ENCODE measurements at regions not wholly inside any gene's neighbourhood (a gene's known extent, or its start where the extent isn't known, plus 50 kb on each side); places are given as distances from the start of the nearest gene placed in this dataset.
A peak's percentile ranks its signal among the peaks of the same experiment; 100 is the strongest.

GRCh38 chr15:29448320-29448719, 178.7 kb upstream of the NSMCE3 start:
- DNase-seq: no peak
- in situ Hi-C loops (cut with HindIII; ENCODE audit: low pct_ligation_motif_present, low pct_unique_long_range_greater_than_20kb, low sequenced_read_pairs): no loop called here

GRCh38 chr15:29446480-29446879, 176.9 kb upstream of the NSMCE3 start:
- in situ Hi-C loops (cut with HindIII; ENCODE audit: low pct_ligation_motif_present, low pct_unique_long_range_greater_than_20kb, low sequenced_read_pairs): no loop called here
- no peak for DNase-seq

GRCh38 chr15:29442532-29442931, 172.9 kb upstream of the NSMCE3 start:
- no peak for DNase-seq
- in situ Hi-C loops (cut with HindIII; ENCODE audit: low pct_ligation_motif_present, low pct_unique_long_range_greater_than_20kb, low sequenced_read_pairs): no loop called here

- in situ Hi-C loops (cut with HindIII; ENCODE audit: low pct_ligation_motif_present, low pct_unique_long_range_greater_than_20kb, low sequenced_read_pairs): no loop called here
- DNase-seq: no peak
These were observed 170.9 kb upstream of the NSMCE3 start for GRCh38 chr15:29440541-29440940.

GRCh38 chr15:29438703-29439055, 169.1 kb upstream of the NSMCE3 start:
- in situ Hi-C loops (cut with HindIII; ENCODE audit: low pct_ligation_motif_present, low pct_unique_long_range_greater_than_20kb, low sequenced_read_pairs): no loop called here

GRCh38 chr15:29437888-29438702, 168.5 kb upstream of the NSMCE3 start:
- in situ Hi-C loops (cut with HindIII; ENCODE audit: low pct_ligation_motif_present, low pct_unique_long_range_greater_than_20kb, low sequenced_read_pairs): no loop called here
- DNase-seq: no peak

More at GRCh38 chr15:29438703-29439055, 169.1 kb upstream of the NSMCE3 start:
- DNase-seq: no peak

- in situ Hi-C loops (cut with HindIII; ENCODE audit: low pct_ligation_motif_present, low pct_unique_long_range_greater_than_20kb, low sequenced_read_pairs): no loop called here
- peak; percentile 66 for DNase-seq
These were observed 166.2 kb upstream of the NSMCE3 start for GRCh38 chr15:29435811-29436210.

GRCh38 chr15:29434280-29434679, 164.7 kb upstream of the NSMCE3 start:
- DNase-seq: no peak
- in situ Hi-C loops (cut with HindIII; ENCODE audit: low pct_ligation_motif_present, low pct_unique_long_range_greater_than_20kb, low sequenced_read_pairs): no loop called here

GRCh38 chr15:29433507-29434248, 164.1 kb upstream of the NSMCE3 start:
- in situ Hi-C loops (cut with HindIII; ENCODE audit: low pct_ligation_motif_present, low pct_unique_long_range_greater_than_20kb, low sequenced_read_pairs): no loop called here
- DNase-seq: no peak

GRCh38 chr15:29433050-29433318, 163.4 kb upstream of the NSMCE3 start:
- in situ Hi-C loops (cut with HindIII; ENCODE audit: low pct_ligation_motif_present, low pct_unique_long_range_greater_than_20kb, low sequenced_read_pairs): no loop called here
- no peak for DNase-seq

- no peak for DNase-seq
- in situ Hi-C loops (cut with HindIII; ENCODE audit: low pct_ligation_motif_present, low pct_unique_long_range_greater_than_20kb, low sequenced_read_pairs): no loop called here
These were observed 162.8 kb upstream of the NSMCE3 start for GRCh38 chr15:29432191-29433049.

GRCh38 chr15:29430831-29431230, 161.2 kb upstream of the NSMCE3 start:
- in situ Hi-C loops (cut with HindIII; ENCODE audit: low pct_ligation_motif_present, low pct_unique_long_range_greater_than_20kb, low sequenced_read_pairs): no loop called here

GRCh38 chr15:29430124-29430523, 160.5 kb upstream of the NSMCE3 start:
- no peak for DNase-seq
- in situ Hi-C loops (cut with HindIII; ENCODE audit: low pct_ligation_motif_present, low pct_unique_long_range_greater_than_20kb, low sequenced_read_pairs): no loop called here

More at GRCh38 chr15:29430831-29431230, 161.2 kb upstream of the NSMCE3 start:
- no peak for DNase-seq

- in situ Hi-C loops (cut with HindIII; ENCODE audit: low pct_ligation_motif_present, low pct_unique_long_range_greater_than_20kb, low sequenced_read_pairs): no loop called here
- DNase-seq: no peak
These were observed 160.0 kb upstream of the NSMCE3 start for GRCh38 chr15:29429584-29429983.

GRCh38 chr15:29428925-29429573, 159.4 kb upstream of the NSMCE3 start:
- in situ Hi-C loops (cut with HindIII; ENCODE audit: low pct_ligation_motif_present, low pct_unique_long_range_greater_than_20kb, low sequenced_read_pairs): no loop called here
- no peak for DNase-seq

GRCh38 chr15:29425864-29426263, 156.2 kb upstream of the NSMCE3 start:
- in situ Hi-C loops (cut with HindIII; ENCODE audit: low pct_ligation_motif_present, low pct_unique_long_range_greater_than_20kb, low sequenced_read_pairs): no loop called here
- DNase-seq: no peak

- no peak for DNase-seq
- in situ Hi-C loops (cut with HindIII; ENCODE audit: low pct_ligation_motif_present, low pct_unique_long_range_greater_than_20kb, low sequenced_read_pairs): no loop called here
These were observed 154.5 kb upstream of the NSMCE3 start for GRCh38 chr15:29424118-29424517.

- in situ Hi-C loops (cut with HindIII; ENCODE audit: low pct_ligation_motif_present, low pct_unique_long_range_greater_than_20kb, low sequenced_read_pairs): no loop called here
- no peak for DNase-seq
These were observed 153.0 kb upstream of the NSMCE3 start for GRCh38 chr15:29422606-29423005.

- in situ Hi-C loops (cut with HindIII; ENCODE audit: low pct_ligation_motif_present, low pct_unique_long_range_greater_than_20kb, low sequenced_read_pairs): no loop called here
- DNase-seq: no peak
These were observed 150.6 kb upstream of the NSMCE3 start for GRCh38 chr15:29420188-29420587.

Measured in ACHN (cell line).